ENCODE measurements at regions not wholly inside any gene's neighbourhood (a gene's known extent, or its start where the extent isn't known, plus 50 kb on each side); places are given as distances from the start of the nearest gene placed in this dataset.

GRCh38 chr16:25403852-25404251 lies 146.2 kb upstream of the ZKSCAN2 start:
- no peak overlapping the region for H2AFZ ChIP-seq (ENCODE audit: control insufficient read depth, low read depth, low read length)
- no TSS peak for BruUV-seq (replicated peaks)
- FAIRE-seq = no peak
- intact Hi-C loops (cut with micrococcal nuclease; ENCODE audit: unreplicated experiment) (no loop called here), in situ Hi-C loops (cut with MboI) (no loop called here)
- ChIA-PET SMC1A (ENCODE audit: uncharacterized antibody, unreplicated experiment) (no interaction called here), POLR2A (no interaction called here), CTCF (no interaction called here), RAD21 (ENCODE audit: unreplicated experiment) (no interaction called here)
- no peaks in the 10 kb centered on the region for H3K9me3 ChIP-seq (replicated peaks; ENCODE audit: control insufficient read depth, insufficient read depth, low read length)
- H3K9ac ChIP-seq (ENCODE audit: control insufficient read depth, insufficient read depth, low read length) = no peak overlapping the region
- no peak for ATAC-seq
- H3K4me1 ChIP-seq (ENCODE audit: control insufficient read depth, insufficient read depth, low read length) = no peaks in the 10 kb centered on the region
- H3K4me2 ChIP-seq (ENCODE audit: control insufficient read depth, insufficient read depth) = no peak overlapping the region
- no peaks in the 10 kb centered on the region for H3K27me3 ChIP-seq (replicated peaks in 1 of 2; ENCODE audit: control insufficient read depth in 2 of 2, insufficient read depth in 2 of 2, low read length in 1 of 2)
- no peaks in the 10 kb centered on the region for H4K20me1 ChIP-seq (ENCODE audit: control insufficient read depth, insufficient read depth)
- no peak for DNase-seq (ENCODE audit: low read depth, low spot score)
- 25% methylated on average over 1 of the region's 1 CpG for WGBS (ENCODE audit: insufficient coverage, insufficient replicate concordance, low lambda C conversion rate, missing lambda C conversion rate)
- H3K4me3 ChIP-seq = no peak overlapping the region
- H3K27ac ChIP-seq (ENCODE audit: control insufficient read depth, insufficient read depth) = no peak overlapping the region
- H3K36me3 ChIP-seq (ENCODE audit: control insufficient read depth in 2 of 2, insufficient read depth in 2 of 2, low read length in 1 of 2) = no peaks in the 10 kb centered on the region
- no peaks in the 10 kb centered on the region for H3K79me2 ChIP-seq (ENCODE audit: control insufficient read depth, insufficient read depth, low read length)
- TF ChIP-seq USF1 (IDR thresholded peaks at IDR 0.05; ENCODE audit: borderline replicate concordance, extremely low read length, insufficient read depth, low read depth, low read length) (no peak), WRNIP1 (IDR thresholded peaks at IDR 0.05; ENCODE audit: borderline replicate concordance, low read depth, low read length) (no peak), ELK1 (IDR thresholded peaks at IDR 0.05; ENCODE audit: low read depth, low read length) (no peak), STAT1 (conservative IDR thresholded peaks at IDR 0.05) (no peak), NR2F1 (conservative IDR thresholded peaks at IDR 0.05) (no peak), IKZF1 (conservative IDR thresholded peaks at IDR 0.05) (no peak), MYB (IDR thresholded peaks at IDR 0.05; ENCODE audit: borderline replicate concordance, low read depth, low read length) (no peak), SIX5 (IDR thresholded peaks at IDR 0.05; ENCODE audit: low read depth, low read length, severe bottlenecking) (no peak), RUNX3 (IDR thresholded peaks at IDR 0.05; ENCODE audit: low read length) (no peak), ZSCAN29 (IDR thresholded peaks at IDR 0.05) (no peak), RBBP5 (conservative IDR thresholded peaks at IDR 0.05) (no peak), HSF1 (IDR thresholded peaks at IDR 0.05; ENCODE audit: low read depth, low read length) (no peak), BHLHE40 (IDR thresholded peaks at IDR 0.05; ENCODE audit: borderline replicate concordance in 1 of 2, low read depth in 2 of 2, low read length in 1 of 2) (no peak), PAX8 (IDR thresholded peaks at IDR 0.05) (no peak), ZNF592 (IDR thresholded peaks at IDR 0.05) (no peak), MYC (IDR thresholded peaks at IDR 0.05; ENCODE audit: insufficient read depth, insufficient read length, insufficient replicate concordance, low read length, severe bottlenecking) (no peak), POLR2AphosphoS2 (IDR thresholded peaks at IDR 0.05; ENCODE audit: low read depth, low read length) (no peak)

All from GM12878 (cell line).